GM19463 (cell line): ENCODE measurements at regions not wholly inside any gene's neighbourhood (a gene's known extent, or its start where the extent isn't known, plus 50 kb on each side); places are given as distances from the start of the nearest gene placed in this dataset.

Experiments
- ATAC-seq: cut with Tn5 transposase; IDR thresholded peaks from one replicate; pipeline ENCODE4 v1.9.1; 2021; ENCODE audit warnings: mild to moderate bottlenecking, moderate library complexity; ENCODE audit not compliant: unreplicated experiment

DNA sequence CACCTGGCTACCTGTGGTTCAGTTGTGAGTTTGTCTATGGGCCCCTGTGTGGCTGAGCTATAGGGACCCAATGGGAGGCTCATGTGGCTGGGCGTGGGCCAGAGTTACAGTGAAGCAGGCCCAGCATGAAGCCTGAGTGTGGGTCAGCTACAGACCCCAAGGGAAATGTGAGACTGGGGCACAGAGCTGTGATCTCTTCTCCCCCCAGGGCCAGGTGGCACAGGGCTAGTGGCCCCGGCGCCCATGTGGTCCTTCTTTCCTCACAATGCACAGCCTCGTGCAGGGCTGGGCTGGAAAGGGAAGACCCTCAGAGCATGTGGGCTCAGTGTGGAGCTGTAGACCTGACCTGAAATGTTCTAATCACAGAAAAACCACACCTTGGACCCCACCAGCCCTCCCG, 71.6 kb upstream of the NECTIN1 start:
- ATAC-seq: no peak

GRCh38 chr11:119800171-119800570, 71.2 kb upstream of the NECTIN1 start:
- no peak for ATAC-seq

DNA sequence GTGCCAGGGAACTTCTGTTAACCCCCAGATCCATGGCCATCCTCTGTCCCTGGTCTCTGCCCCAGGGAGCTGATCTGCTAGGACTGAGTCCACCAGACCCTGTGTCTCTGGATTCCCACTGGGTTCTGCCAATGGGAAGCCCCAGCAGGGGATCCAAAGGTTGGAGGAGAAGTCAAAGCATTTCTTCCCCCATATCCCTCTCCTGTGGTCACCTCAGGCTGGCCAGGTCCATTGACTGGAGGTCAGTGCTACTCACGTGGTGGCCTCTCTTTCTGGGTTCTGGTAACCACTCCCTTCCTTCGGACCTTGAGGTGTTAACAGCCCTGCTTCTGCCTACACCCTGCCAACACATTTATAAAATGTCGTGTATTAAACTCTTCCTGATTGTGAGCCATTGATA, 69.7 kb upstream of the NECTIN1 start:
- no peak for ATAC-seq

GRCh38 chr11:119797736-119798135, 68.7 kb upstream of the NECTIN1 start:
- ATAC-seq: no peak

DNA sequence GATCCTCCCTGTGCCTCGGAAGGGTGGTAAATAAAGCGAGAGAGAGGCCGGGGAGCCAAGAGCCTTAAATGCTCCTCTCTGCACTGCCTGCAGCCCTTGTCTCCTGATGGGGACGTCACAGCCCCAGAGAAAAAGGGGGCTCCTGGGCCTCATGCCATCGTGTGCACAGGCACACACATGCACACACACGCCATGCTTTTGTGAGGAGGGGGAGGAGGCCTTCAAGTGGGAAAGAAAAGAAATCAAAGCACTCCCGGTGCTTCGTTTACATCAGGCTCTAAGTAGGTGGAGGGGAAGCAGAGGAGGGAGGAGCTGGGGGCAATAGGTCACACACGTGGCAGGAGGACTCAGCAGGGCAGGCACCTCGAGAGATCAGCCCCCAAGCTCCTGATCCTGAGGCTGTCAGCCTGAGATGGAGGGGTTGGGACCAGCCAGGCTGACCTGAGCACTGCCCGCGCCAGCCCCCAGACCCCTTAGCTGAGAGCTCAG, 68.2 kb upstream of the NECTIN1 start:
- ATAC-seq: no peak

DNA sequence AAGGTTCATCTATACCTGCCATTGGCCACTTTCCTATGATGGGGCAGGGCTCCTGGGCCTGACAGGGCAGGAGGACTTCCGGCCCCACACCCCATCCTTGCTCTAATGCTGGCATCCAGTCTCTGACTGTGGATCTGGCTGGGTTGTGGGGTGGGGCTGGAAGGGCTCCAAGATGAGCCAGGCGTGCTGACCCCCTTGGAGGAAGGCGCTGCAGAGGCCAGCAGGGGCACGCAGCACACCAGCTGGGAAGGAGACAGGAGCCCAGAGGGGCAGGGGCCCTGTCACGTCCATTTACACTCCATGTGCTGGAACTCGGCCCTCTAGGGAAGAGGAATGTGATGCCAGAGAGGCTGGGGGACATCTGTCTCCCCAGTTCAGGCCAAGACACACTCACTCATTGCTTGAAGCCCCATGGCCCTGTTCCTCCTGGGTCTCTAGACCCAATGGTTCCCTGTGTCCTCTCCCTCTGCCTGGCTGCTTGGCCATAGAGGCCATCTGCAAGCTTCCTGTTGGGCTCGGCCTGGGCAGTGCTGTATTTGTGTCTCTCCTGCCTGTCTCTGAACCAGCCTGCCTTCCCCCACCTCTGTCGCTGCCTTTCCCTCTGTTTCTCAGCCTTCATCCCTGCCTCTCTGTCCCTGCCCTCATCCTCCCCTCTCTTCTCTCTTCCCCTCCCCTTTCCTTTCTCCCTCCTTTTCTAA, 67.5 kb upstream of the NECTIN1 start:
- ATAC-seq: no peak

- no peak for ATAC-seq
Observed at GRCh38 chr11:119795690-119796089, 66.7 kb upstream of the NECTIN1 start.

GRCh38 chr11:119795231-119795630, 66.2 kb upstream of the NECTIN1 start:
- ATAC-seq: no peak

DNA sequence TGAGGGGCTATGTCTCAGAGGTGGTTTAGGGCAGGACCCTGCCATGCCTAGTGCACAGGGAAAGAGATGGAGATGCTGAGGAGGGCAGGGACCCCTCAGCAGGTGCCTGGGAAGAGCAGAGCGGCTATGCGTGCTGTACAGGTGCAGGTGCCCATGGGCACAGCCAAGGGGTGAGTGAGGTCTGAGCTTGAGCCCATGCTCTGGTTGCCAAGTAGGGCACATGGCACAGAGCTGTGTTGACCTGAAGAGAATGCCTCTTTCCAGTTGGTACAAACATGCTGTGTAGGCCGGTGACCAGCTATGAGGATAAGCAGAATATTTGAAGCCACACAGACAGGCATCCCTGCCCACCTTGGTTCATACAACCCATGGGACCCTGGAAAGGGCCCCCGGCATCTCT, 65.8 kb upstream of the NECTIN1 start:
- no peak for ATAC-seq

DNA sequence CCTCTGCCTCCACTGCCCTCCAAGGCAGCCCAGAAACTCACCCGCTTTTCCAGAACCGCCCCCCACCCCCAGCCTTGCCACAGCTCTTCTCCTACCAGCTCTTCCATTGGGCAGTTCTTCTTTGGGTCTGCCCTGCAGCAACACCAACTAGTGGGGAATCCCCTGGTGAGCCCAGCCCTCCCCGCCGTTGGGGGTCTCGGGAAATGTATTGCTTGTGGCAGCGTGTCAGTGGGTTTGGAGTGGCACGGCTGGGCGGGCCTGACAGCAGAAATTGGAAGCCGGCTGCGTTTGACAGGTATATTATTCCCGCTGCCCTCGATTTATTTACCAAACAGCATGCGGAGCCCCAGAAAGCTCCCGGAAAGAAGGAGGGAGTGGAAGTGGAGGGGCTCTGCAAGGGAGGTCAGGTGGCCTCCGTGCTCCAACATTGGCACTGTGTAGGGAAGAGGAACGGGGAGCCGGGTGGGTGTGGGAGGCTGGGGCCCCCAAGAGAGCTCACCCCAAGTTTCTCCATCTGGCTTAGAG, 65.2 kb upstream of the NECTIN1 start:
- ATAC-seq: no peak

GRCh38 chr11:119793335-119793984, 64.5 kb upstream of the NECTIN1 start:
- no peak for ATAC-seq

DNA sequence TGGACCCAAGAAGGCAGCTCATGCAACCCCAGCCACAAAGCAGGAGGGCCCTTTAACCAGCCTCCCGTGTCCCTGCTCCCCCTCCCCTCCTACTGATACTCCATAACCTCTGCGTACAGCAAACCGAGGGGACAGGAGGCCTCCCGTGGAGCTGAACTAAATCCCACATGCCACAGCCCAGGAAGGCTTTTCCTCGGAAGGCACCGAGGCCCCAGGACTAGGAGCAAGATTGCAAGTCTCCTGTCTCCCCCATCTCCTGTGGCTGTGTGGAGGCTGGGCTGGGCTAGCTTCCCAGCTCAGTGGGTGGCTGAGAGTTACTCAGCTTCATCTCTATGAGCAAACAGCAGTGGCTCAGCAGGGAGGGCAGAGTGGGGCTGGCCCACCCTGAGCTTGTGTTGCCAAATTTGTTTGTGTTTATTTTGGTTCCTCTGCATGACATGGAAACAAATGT, 62.7 kb upstream of the NECTIN1 start:
- ATAC-seq: no peak

GRCh38 chr11:119791047-119791446, 62.0 kb upstream of the NECTIN1 start:
- ATAC-seq: no peak

- ATAC-seq: no peak
Observed at GRCh38 chr11:119790476-119790875, 61.5 kb upstream of the NECTIN1 start.

- ATAC-seq: no peak
Observed at GRCh38 chr11:119789766-119790407, 60.9 kb upstream of the NECTIN1 start.

GRCh38 chr11:119788911-119789560, 60.0 kb upstream of the NECTIN1 start:
- ATAC-seq: no peak

DNA sequence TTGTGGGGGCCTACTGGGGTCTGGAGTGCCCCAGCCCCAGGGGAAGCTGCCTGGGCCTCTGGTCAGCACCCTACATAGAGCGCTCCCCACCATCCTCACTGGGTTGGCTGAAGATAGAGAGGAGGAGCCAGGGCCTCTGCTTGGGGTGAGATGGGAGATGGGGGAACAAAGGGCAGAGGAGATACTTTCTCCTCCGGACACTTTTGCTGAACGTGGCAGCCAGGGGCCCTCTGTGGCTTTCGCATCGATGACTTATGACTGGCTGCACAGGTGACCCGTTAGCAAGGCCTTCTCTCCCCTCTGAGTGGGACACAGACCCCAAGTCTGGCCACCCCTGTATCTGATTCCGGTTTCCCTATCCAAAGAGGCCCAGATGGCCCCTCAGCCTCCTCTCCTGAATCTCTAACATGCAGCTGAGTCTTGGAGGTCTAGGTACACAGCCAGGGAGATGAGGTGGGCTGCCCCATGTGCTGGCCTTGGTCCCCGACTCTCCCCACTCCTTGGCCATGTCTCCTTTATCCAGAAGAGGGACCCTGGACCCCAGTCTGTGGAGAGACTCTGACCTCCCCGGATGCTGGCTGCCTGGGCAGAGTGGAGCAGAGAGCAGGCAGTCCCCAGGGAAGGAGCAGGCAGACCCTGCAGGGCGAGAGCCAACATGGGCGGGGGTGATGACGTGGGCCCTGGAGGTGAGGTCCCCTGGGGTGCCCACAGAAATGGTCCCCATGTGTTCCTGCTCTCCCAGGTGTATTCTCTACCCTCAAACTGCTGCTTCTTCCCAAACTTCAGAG, 59.3 kb upstream of the NECTIN1 start:
- no peak for ATAC-seq

GRCh38 chr11:119787074-119787461, 58.1 kb upstream of the NECTIN1 start:
- no peak for ATAC-seq

GRCh38 chr11:119786431-119787073, 57.6 kb upstream of the NECTIN1 start:
- ATAC-seq: peak; percentile 54

DNA sequence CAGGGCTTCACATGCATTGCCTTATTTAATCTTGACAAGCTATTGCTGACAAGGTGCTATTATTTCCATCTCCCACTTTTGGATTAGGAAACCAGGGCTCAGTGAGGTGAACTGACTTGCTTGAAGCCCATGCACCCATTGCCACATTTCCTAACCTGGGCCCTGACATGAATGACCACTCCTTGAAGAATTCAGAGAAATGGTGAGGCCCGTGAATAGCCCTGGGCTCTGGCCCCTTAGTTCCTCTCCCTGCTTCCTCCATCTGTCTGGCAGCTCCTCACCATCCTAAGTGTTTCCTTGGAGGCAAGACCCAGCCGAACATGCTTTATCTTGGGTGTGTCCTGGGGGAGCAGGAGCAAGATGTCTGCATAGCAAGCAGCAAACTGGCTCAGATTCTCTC, 56.1 kb upstream of the NECTIN1 start:
- no peak for ATAC-seq
